GM19043 (cell line): ENCODE measurements at regions not wholly inside any gene's neighbourhood (a gene's known extent, or its start where the extent isn't known, plus 50 kb on each side); places are given as distances from the start of the nearest gene placed in this dataset.

Experiments used
- ATAC-seq: cut with Tn5 transposase; IDR thresholded peaks from one replicate; pipeline ENCODE4 v1.9.1; 2021; ENCODE audit warnings: low read depth; ENCODE audit not compliant: unreplicated experiment

DNA sequence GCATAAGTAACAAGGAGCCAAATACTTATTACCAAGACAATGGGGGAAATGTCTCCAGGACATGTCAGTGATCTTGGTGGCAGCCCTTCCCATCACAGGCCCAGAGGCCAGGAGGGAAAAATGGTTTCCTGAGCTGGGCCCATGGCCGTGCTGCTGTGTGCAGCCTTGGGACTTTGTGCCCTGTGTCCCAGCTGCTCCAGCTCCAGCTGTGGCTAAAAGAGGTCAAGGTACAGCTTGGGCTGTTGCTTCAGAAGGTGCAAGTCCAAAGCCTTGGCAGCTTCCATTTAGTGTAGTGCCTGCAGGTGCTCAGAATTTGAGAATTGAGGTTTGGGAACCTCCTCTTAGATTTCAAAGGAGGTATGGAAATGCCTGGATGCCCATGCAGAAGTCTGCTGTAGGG, 212.3 kb upstream of the DCN start:
- ATAC-seq = no peak

DNA sequence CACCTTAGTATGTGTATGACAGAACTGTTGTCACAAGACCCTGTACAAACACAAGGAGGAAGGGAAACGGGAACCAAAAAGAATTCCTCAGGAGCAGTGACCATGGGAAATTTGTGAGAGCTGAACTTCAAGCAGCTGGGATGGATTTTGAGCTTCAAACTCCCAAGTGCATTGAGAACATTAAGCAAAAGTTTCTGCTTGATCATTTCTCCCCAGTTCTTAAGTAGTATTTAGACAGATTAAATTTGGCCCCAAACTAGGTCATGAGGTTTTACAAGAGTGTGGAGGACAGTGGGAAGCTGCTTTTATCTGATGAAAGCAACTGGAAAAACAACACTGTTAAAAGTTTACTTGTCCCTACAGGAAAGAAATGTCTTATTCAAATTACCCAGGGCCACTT, 206.0 kb upstream of the DCN start:
- no peak for ATAC-seq

DNA sequence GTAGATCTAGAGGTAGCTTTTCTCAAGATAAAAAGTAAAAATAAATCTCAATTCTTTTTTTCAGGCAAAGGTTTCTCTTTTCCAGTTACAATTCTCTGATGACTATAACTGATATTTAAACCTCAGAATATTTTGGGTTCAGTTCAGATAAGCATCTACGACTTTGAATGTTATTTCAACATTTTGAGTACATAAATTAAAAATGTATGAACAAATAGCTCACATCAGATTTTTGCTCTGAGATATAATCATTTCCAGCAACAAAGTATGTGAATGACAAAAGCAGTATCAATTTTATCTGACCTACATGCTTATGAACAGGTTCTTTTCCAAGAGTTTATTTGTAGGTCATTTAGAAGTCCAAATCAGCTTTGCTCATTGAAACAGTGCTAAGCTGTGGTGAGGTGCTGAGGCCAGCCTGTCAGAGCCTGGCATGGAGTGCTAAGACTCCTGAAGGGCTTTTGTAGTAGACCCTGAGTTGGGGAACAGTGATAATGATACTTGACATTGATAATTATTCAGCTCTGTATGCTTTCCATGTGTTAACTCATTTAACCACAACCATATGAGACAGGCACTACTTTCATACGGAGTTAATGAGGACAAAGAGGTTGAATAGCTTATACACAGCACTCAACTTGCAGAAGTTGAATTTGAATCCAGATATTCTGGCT, 205.0 kb upstream of the DCN start:
- no peak for ATAC-seq

DNA sequence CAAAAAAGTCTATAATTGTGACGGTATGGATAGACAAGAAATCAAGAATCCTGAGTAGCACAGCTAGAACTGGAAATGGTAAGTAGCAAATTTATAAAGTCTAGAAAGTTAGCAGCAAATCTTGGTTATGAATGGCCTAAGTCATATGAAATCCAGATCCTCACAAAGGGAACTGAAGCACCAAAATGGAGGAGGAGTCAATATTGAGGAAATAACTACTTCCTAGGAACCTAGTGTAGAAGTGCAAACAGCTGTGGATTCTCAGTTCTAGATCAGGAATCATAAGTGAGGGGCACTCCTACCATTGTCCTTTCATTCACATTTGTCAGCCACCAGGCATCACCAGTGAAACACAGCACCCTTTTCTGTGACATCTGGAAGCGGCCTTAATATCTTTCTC, 202.2 kb upstream of the DCN start:
- no peak for ATAC-seq

DNA sequence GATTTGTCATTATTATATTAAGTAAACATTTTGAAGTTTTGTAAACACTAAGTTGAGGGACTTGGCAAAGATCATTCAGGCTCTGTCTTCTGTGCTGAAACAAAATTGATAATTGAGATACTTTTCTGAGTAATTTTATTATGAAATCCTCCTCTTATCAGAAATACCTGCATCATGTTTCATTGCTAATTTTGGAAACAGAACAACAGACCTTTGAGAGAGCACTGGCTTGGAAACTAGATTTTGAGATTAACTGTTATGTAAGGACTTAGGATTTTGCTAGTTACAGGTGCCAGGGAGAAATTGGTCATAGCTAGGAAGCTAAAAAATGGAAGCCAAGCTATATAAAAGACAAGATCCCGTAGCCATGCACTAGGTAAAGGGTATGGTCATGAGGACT, 201.7 kb upstream of the DCN start:
- ATAC-seq = no peak

DNA sequence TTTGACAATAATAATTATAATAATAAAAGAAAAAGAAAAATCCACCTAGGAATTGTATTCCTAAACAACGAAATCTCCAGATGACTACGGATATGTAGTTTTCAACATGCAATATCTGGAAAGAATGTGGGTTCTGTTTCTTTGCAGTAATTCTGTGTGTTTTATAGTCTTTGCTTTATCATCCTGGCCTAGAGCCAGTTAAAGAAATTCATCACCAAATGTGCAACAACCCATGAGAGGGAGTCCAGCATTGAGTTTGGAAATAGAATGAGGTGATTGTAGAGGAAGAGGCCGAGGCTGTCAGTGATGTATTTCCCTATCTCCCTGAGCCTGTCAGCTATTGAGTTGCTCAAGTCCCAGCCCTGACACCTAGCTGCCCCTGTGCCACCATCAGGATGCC, 200.5 kb upstream of the DCN start:
- ATAC-seq = no peak

DNA sequence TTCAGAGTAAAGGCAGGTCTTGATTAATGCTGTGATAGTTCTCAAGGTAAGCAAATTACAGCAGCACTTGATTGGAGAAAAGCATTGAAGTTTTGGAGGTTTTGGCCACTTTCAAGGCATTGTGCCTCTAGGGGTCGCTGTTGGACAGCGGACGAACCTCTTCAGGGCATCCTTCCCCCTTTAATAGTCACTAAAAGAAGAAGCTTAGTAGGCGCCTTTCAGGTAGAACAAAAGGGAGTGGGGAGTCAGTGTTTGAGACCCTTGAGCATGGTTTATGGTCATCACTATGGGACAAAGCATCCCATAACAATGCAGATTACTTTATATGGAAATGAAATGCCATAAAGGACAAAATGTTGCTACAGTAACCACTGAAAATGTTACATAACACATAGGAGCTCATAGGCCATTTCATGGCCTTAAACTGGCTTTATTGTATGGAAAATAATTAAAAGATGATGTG, 199.5 kb upstream of the DCN start:
- ATAC-seq = peak; percentile 85

DNA sequence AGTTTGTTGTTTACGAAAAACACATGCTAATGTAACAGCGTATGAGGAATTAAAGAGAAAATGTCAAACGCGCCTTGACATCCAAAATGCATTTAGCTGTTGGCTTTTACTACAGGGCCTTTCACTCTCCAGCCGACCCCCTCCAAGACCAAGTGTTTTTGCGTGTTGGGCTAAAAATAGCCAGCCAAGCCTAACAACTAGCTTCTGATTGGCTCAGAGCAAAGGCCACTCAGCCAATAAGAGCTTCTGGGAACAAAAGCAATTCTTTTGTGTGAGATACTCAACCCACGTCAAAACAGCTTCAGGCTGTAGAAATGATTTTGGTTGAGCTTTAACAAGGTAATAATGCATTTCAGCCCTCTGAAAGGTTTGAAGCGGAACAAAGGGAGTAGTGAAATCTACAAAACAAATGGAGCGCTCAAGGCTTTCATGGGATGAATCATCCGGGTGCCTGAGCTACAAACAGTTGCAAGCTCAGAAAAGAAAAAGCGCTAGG, 198.7 kb upstream of the DCN start:
- ATAC-seq = peak; percentile 41

DNA sequence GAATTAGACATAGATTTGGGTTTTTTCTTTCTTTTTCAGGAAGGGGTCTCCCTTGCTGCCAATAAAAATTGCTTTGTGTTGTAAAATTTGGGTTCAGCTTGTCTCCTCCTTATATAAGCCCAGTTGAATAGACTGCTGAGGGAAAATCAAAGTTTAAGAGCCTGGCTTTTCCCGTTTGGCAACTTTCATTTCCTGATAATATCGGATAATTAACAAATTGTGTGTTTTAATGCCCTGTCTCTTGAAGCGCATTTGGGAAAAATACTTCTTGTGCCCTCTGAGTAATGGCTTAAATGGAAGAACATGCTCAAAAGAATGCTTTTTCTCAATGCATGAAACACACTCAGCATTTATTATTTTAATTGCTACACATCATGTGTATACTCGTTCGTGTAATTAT, 198.0 kb upstream of the DCN start:
- no peak for ATAC-seq

DNA sequence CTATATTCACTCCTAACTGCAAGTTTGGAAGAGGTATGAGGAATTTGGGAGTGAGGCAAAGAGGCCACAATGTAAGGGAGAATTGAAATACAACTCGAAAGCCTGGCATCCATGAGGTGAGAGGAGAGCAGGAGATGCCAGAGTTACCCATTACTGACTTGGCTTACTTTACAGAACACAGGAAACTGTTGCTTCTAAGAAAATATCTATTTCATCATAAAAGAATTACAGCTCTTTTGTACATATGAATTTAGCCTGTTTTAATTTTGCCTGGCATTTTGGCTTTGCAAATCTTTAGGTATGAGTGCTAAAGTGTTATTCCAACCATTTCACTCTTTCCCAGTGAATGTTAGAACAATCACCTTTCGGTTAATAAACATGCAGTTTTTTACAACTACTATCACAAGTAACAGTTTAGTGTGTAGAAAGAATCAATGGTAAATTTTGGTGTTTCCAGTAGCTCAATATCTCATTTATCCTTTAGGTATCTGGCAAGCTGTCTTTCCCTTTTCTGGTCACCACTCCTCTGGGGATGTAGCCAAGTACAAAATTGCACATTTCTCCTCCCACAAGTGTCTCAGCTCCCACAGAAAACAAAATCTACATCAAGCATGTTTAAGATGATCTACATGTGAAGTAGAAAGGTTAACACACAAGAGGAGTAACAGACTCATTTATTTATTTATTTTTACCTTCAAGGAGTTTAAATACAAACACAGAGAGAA, 196.6 kb upstream of the DCN start:
- no peak for ATAC-seq

DNA sequence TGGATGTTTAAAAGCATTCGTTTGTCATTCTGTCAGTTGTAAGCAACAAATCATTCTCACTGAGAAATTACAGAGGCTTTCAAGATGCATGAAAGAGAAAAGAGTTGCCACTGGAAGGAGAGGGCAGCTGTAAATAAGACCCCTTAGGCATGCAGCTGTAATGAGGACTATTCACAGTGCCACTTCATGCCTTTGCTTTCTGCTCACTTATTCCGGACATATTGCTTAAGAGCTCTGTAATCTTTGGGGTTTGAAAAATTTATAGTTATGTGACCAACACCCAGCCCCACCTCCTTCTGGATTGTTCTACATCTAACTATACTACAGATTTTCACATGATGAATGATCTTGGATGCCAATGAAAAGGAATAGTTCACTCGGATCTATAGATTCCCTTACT, 194.8 kb upstream of the DCN start:
- ATAC-seq = no peak

DNA sequence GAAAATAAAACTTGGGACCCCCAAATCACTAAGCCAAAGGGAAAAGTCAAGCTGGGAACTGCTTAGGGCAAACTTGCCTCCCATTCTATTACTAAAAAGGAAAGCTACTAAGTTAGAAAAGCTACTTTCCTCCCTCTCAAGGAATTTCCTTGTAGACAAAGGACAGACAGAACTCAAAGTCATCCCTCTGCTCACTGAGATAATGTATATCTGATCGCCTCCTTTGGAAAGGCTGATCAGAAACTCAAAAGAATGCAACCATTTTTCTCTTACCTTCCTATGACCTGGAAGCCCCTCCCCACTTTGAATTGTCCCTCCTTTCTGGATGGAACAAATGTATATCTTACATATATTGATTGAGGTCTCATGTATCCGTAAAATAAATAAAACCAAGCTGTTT, 190.5 kb upstream of the DCN start:
- no peak for ATAC-seq

DNA sequence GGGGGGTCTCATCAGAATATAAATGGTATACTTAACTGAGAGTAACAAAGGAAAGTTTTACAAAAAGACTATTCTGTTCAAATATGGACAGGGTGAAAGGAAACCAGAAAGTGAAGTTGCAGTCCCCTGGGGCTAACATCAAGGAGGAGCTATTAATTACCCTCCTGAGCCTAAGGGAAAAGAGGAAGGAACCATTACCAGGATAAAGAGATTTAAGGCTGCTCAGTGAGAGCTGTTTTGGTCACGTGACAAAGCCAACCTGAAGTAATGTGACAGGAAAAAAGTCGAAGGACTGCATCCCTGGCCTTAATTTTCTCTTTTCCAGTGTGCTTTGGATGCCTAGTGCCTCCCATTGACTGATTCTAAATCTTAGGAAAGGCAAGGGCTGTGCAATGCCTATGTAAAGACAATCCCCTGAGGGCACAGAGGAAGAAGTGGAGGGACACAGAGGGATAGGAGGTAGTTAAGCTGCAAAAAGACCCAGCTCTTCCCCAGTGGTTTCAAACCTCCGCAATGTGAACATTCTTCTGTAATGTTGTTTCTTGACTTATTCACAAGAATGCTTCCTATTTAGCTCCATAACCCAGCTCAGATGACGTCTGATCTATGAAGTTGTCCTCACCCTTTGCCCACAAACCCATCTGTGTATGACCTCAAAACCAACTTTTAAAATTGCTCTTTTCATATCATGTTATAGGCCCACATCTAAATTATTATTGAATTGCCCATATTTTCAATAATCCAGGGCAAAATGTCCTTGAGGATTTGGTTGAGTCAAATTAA, 187.7 kb upstream of the DCN start:
- no peak for ATAC-seq

DNA sequence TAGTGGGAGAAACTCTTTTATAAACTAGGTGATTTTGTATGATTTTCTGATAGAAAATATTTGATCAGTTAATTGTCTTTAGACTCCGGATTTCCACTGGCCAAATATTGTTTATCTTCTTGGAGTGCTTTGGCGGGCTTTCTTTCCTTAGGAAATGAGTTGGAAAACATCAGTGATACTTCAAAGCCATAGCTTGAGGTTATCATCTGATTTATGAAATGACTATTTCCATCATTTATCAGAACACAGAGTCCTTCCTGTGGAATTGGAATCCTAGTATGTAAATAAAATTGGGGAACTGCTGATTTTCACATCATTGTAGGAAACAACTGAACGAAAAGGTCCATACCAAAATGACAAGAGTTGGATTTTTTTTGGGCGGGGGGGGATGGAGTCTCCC, 186.0 kb upstream of the DCN start:
- ATAC-seq = no peak

DNA sequence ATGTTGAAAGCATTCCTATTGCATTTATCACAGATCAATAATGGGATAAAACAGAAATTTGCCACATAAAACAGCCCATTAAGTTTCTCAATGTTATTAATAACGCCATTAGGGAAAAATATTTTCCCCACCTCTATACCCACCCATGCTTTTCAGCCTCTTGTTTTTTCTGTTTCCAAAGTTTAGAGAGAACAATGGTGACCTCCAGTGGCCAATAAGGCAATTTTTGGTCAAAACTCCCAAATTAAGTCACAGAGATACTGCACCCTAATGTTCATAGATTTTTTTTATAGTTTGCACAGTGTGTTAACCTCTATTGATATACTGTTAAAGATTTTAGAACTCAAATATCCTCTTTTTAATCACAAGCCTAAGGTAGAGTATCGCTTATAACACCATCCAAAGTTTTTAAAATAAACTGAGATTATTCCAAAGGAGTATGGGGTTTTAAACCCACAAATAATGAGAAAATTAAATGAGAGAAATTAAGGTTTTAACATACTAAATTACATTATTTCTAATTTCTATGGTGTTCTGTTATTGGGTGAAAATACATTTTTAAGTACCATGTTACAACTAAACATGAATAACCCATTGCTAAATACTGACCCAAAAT, 184.7 kb upstream of the DCN start:
- no peak for ATAC-seq

DNA sequence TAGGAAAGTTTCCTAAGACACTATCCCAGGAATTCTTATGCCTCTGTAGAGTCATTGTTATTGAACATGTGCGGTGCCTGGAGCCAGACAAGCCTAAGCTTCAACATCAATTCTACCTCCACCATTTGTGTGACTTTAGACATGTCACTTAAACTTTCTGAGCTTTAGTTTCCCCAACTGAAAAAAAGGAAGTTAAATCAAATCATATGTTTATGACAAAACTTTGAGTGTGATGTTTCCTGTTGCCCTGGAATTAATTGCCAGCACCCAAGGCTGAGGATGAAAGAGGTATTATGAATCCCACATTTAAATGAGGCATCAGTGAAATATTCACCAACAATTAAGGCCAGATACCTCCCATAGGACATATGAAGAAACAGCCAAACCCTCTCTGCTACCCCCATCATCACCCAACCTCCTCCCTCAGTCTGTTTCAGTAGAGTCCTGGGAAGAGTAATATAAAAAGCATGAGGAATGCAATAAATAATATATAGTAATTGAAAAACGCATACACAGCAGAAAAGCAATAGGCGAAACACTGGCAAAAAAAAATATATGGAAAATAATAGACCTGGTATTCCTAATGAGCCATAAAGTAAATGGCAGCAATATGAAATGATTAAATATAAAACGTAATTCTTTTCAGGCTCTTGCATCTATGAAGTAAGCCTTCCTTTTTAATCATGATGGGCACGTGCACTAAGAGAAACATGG, 182.0 kb upstream of the DCN start:
- ATAC-seq = no peak

DNA sequence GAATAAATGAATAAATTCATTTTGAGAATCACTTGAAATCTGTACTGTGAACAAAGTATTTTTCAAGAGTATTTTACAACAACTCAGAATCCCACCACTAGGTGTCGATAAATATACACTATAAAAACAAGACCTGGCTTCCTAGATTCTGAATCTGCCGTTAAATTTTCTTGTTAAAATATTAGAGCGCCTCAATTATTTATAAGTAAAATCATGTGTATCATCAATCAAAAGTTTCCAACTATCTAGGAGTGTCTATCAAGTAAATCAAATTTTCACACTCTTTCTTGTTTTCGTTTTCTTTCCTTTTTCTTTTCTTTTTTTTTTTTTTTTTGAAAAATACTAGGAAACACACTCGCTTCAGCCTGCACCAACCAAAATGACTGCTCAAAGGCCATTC, 179.2 kb upstream of the DCN start:
- no peak for ATAC-seq

DNA sequence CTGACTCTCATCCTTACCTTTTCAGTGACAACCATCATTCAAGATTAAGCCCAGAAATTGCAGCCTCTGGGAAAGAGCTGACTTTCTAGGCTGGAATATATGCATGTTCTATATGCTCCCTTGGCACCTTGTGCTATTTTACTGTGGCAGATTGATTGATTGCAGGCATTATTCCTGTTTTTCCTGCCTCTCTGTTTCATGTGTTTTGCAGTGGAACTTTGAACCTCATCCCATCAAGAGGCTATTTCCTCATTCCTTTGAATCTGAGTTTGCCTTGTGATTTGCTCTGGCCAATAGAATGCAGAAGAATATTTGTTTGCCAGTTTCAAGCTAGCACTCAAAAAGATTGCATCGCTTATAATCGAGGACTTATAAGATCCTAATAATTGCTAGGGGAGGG, 174.8 kb upstream of the DCN start:
- ATAC-seq = no peak

DNA sequence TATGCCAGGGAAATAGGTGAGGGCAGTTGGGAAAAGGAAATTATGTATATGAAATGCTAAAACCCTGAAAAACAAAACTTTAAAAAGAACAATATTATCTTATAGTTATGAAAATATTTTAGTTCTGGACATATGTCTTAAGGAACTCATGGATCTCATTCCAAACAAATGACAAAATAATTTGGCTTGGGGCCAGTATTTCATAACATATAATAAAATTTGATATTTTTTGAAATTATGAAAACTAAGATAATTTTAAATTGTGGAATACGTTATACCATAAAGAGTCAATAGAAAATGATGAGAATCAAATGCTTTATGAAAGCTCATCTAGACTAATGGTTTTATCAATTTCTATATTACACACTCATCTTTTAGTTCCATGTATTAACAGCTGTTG, 173.8 kb upstream of the DCN start:
- no peak for ATAC-seq
